ENCODE measurements at regions not wholly inside any gene's neighbourhood (a gene's known extent, or its start where the extent isn't known, plus 50 kb on each side); places are given as distances from the start of the nearest gene placed in this dataset.

DNA sequence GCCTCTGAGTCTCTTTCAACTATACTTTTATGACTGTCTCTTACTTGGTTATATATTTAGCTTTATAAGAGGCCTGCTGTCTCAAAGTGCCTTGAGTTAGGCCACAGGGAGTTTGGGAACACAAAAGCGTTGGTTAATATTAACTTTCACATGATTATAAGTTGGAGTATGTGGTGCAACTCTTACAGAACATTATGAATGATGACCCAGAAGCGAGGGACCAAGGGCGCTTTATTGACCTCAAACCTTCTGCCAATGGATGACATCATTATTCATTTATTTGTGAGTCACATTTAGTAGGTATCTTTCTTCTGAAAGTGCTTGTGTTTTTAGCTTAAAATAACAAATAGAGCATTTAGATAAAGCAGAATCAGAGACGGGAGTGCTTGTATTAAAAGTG lies 298.0 kb upstream of the ZC3H12C start:
- TF ChIP-seq, protein P1, sequence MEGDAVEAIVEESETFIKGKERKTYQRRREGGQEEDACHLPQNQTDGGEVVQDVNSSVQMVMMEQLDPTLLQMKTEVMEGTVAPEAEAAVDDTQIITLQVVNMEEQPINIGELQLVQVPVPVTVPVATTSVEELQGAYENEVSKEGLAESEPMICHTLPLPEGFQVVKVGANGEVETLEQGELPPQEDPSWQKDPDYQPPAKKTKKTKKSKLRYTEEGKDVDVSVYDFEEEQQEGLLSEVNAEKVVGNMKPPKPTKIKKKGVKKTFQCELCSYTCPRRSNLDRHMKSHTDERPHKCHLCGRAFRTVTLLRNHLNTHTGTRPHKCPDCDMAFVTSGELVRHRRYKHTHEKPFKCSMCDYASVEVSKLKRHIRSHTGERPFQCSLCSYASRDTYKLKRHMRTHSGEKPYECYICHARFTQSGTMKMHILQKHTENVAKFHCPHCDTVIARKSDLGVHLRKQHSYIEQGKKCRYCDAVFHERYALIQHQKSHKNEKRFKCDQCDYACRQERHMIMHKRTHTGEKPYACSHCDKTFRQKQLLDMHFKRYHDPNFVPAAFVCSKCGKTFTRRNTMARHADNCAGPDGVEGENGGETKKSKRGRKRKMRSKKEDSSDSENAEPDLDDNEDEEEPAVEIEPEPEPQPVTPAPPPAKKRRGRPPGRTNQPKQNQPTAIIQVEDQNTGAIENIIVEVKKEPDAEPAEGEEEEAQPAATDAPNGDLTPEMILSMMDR (IDR thresholded peaks at IDR 0.05; ENCODE audit: extremely low read depth, missing control alignments): no peak
- no peak for DNase-seq (ENCODE audit: low spot score)

DNA sequence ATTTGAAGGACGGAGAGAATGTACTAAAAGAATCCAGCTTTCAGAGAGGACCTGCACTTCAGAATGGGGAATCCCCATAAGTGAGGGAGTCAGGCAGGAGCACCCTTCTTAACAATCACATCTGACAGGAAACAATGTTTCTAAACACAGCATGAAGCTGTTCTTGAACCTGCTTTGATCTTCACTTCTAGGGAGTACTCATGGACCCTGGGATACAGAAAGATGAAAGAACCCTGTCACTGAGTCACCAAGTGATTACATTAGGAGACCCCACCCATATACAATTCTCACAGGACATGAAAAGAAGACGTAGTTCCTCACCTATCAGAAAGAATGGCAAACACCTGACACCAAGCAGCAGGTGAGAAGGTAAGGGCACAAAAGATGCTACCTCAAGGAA lies 296.9 kb upstream of the ZC3H12C start:
- TF ChIP-seq, protein P1 (IDR thresholded peaks at IDR 0.05; ENCODE audit: extremely low read depth, missing control alignments): no peak
- DNase-seq (ENCODE audit: low spot score): no peak

DNA sequence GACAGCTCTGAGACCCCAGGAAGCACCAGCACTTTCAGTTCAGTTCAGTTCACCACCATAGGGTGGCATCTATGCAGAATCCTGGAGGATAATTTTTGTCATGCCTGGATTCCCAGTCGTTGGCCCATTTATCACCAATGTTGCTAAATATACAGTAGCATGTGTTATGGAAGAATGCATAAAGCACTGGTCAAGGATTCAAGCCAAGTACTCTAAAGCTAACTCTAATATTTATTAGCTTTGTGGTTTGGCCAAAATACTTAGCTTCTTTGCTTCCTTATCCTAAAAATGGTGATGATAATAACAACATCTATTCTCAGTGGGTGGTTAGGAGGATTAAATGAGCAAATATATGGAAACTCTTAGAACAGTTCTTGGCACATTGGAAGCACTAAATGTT lies 294.7 kb upstream of the ZC3H12C start:
- TF ChIP-seq, protein P1 (IDR thresholded peaks at IDR 0.05; ENCODE audit: extremely low read depth, missing control alignments): no peak
- DNase-seq (ENCODE audit: low spot score): no peak

DNA sequence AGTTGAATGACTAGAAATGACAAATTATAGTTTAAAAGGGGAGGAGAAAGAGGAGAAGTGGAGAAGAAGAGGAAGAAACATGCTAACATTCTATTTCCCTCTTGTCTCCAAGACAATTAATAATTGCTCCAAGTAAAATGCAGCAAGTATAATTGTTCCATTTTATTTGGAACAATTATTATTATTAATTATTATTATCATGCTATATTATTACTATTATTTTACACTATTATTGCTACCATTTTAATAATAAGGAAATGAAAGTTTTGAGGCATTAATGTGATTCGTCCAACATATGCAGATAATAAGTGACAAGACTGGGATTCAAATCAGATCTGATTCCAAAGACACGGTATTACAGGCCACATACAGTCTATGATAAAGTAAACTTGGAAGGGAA lies 293.6 kb upstream of the ZC3H12C start:
- no peak for DNase-seq (ENCODE audit: low spot score)
- TF ChIP-seq, protein P1 (IDR thresholded peaks at IDR 0.05; ENCODE audit: extremely low read depth, missing control alignments): no peak

DNA sequence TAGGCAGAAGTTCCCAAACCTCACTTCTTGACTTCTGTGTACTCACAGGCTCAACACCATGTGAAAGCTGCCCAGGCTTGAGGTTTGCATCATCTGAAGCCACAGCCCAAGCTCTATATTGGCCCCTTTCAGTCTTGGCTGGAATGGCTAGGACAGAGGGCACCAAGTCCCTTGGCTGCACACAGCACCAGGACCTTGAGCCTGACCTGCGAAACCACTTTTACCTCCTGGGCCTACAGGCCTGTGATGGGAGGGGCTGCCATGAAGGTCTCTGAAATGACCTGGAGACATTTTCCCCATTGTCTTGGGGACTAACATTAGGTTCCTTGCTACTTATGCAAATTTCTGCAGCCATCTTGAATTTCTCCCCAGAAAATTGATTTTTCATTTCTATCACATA lies 288.3 kb upstream of the ZC3H12C start:
- TF ChIP-seq, protein P1 (IDR thresholded peaks at IDR 0.05; ENCODE audit: extremely low read depth, missing control alignments): no peak
- no peak for DNase-seq (ENCODE audit: low spot score)

DNA sequence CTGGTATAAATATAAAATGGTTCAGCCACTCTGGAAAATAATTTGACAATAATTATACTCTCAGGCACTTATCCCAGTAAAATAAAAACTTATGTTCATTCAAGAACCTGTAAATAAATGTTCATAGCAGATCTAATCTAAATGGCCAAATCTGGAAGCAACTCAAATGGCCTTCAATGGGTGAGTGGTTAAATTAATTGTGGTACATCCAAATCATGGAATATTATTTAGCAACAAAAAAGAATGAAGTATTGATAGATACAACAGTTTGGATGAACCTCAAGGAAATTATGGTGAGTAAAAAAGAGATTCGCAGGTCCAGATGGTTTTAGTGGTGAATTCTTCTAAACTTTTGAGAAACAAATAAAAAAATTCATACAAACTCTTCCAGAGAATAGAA lies 287.0 kb upstream of the ZC3H12C start:
- TF ChIP-seq, protein P1 (IDR thresholded peaks at IDR 0.05; ENCODE audit: extremely low read depth, missing control alignments): no peak
- DNase-seq (ENCODE audit: low spot score): no peak

DNA sequence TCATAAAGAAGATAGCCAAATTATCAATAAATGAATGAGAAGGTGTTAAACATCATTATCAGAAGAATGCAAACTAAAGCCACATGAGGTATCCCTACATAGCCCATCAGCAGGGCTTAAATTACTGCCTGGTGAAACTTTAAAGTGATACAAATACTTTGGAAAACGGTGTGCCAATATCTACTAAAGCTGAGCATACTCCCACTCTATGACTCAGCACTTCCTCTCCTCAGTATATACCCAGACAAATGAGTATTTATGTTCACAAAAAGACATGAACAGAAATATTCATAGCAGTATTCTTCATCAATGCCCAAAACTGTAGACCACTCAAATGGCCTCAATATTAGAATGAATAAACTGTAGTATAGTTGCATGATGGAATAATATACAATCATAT lies 284.6 kb upstream of the ZC3H12C start:
- DNase-seq (ENCODE audit: low spot score): no peak
- TF ChIP-seq, protein P1 (IDR thresholded peaks at IDR 0.05; ENCODE audit: extremely low read depth, missing control alignments): no peak

Measured in GM20000 (cell line).